GM21515 (cell line): ENCODE measurements at regions not wholly inside any gene's neighbourhood (a gene's known extent, or its start where the extent isn't known, plus 50 kb on each side); places are given as distances from the start of the nearest gene placed in this dataset.
"Not testable (repeated sequence)": the region's sequence is repeated elsewhere in the genome, so short reads cannot be mapped to it uniquely, and the experiment has no call there.

Experiments used
- ATAC-seq: cut with Tn5 transposase; IDR thresholded peaks from one replicate; pipeline ENCODE4 v1.9.1; 2021; ENCODE audit not compliant: unreplicated experiment

DNA sequence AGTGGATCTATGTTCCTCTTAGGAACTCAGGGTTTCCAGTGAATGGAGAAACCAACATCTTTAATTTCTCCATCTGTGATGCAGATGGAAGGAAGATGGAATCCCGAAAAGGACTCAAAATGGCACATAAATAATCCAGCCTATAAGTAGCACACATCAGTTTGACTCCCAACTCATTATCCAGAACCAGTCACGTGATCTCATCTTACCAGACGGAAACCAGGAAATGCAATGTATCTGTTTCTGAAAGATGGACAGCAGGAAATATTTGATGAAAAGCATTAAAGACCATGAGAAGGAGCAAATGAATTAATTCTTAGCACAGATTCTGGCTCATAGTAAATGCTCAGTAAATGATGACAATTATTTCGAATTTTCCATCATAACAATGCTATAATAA, 443.1 kb upstream of the FMR1 start:
- no peak for ATAC-seq

DNA sequence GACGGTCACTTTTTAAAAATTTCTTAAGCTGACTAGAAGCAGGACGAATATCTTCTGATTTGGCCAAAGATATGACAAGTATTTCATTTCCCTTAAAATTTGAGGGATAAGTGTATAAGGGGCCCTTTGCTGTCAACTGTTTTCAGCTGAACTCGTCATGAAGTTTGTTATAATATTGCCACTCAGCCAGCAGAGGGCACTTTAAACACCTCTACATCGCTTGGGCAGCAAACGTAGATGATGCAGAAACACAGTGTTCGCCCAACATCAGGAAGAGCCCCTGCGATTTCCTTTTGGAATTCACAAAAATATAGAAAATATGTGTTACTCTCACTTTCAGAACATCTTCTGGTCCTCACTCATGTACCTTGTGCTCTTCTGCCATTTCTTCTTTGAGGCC, 435.7 kb upstream of the FMR1 start:
- ATAC-seq = no peak

DNA sequence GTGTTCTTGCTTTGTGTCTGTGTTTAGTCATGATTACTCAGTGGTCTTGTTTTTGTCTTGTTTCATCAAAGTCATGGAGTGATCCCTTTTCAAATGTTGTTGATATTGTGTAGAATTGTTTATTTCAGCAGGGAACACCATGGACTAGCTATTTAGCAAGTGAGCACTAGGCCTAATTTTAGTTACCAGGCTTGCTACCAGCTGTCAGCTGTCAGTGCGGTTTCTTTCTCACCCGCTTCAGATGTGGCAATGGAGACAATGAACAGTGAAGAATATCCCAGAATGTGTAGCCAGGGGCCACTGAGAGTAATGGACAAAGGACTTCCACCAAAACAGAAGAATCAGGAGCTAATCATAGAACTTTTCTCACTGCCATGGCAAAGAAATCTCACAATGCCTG, 432.8 kb upstream of the FMR1 start:
- ATAC-seq = no peak

DNA sequence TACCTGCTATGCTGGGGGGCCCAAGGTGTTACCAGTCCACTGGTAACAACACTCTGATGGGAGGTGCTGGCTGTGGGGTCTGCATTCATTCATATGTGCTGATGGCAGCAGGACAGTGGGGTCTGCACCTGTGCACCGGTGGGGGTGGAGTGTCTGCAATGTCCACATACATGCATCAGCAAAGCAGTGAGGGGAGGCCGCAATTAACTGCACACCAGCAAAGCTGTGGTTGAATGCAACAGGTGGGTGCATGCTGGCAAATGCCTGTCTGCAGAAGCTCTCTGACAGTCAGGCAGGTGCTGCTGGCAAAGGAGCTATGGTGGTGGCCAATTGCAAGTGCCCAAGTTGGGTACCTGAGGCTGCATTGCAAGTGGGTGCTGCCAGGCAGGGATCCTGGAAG, 426.5 kb upstream of the FMR1 start:
- ATAC-seq = no peak

DNA sequence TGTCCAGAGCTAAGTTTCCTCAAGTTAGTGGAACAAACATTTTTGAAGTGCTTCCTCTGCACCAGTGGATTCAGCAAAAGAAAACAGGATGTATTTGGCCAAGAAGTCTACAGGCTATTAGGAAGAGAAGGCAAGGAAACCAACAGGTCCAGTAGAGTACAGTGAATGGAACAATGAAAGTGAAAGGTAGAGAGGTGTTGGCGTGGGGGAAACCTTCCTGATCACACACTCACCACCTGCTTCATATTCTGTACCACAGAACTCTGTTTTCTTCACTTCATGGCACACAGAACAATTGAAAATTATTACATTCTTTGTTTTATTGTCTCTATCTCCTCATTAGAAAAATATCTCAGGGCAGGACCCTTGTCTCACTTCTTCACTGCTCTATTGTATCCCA, 417.4 kb upstream of the FMR1 start:
- no peak for ATAC-seq

DNA sequence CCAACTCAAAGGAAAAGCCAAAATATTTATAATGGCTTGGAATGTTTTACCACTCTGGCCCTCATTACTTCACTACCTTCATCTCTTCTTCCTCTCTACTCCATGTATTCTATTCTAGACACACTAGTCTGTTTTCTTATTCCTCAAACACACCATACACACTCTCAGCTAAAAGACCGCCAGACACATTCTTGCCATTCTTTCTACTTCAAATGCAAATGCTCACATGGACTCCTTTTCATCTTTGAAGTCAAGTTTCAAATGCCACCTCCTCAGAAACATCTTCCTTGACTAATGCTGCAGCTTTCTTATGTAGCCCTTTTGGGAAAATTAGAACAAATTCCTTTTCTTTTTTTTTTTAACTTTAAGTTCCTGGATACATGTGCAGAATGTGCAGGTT, 412.9 kb upstream of the FMR1 start:
- ATAC-seq = no peak

DNA sequence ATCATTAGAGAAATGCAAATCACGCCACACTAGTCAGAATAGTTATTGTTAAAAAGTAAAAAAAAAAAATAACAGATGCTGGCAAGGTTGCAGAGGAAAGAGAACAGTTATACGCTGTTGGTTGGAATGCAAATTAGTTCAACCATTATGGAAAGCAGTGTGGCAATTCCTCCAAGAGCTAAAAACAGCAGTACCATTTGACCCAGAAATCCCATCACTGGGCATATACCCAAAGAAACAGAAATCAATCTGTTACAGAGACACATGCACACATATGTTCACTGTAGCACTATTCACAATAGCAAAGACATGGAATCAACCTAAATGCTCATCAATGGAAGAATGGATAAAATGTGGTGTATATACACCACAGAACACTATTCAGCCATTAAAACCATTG, 388.7 kb upstream of the FMR1 start:
- ATAC-seq = no peak

DNA sequence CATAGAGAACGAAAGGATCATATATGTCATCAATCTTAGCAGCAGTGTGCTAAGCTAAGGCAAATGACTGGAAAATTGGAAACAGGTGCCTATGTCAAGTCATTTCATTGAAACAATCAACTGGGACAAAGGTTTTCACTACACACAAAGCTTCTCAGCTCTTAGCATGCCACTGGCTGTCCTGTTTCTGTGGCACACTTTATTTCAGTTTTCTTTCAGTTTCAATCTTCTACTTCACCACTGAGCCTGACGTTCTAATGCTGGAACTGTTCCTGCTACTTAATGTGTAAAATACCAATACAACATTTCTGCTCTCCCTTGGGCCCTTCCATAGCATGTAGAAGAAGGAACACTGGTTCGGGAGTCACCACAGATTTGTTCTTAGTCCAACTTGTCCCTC, 378.3 kb upstream of the FMR1 start:
- no peak for ATAC-seq

DNA sequence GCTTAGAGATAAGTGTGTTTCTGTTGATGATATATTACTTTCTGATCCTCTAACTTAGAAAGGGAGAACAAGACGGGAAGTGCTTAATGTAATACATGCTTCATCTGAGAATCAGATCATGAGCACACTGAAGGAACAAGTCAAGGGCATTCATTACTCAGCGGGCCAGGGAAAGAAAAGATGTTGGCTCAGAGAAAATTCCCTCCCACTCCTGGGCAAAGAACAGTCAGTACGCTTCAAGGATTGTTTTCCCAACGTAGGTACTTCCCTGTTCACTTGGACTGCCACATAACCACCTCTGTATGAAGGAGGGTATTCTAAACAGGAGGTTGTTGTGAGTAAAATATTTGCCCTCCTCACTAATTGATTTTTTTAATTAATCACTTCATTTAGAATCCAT, 374.5 kb upstream of the FMR1 start:
- ATAC-seq = no peak

DNA sequence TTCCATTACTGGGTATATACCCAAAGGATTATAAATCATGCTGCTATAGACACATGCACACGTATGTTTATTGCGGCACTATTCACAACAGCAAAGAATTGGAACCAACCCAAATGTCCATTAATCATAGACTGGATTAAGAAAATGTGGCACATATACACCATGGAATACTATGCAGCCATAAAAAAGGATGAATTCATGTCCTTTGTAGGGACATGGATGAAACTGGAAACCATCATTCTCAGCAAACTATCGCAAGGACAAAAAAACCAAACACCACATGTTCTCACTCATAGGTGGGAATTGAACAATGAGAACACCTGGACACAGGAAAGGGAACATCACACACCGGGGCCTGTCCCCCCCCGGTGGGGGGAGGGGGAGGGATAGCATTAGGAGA, 363.7 kb upstream of the FMR1 start:
- ATAC-seq = not testable (repeated sequence)

DNA sequence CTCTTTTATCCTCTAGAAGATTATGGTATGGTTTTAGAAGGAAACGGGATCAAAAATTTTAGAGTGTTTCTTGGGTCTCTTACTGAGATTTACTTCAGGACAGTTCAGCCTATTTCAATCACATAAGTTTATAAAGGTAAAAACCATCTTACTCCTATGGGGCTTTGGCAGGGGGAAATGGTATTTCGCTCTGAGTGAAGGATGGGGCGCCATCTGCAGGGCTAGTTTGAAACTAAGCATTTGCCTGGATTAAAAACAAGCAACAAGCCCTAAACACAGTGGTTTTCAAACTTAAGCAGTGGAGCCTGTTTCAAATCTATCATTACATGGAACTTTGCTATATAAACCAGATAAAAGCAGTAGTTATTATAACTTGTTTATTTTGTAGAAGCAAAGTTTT, 361.5 kb upstream of the FMR1 start:
- ATAC-seq = no peak

DNA sequence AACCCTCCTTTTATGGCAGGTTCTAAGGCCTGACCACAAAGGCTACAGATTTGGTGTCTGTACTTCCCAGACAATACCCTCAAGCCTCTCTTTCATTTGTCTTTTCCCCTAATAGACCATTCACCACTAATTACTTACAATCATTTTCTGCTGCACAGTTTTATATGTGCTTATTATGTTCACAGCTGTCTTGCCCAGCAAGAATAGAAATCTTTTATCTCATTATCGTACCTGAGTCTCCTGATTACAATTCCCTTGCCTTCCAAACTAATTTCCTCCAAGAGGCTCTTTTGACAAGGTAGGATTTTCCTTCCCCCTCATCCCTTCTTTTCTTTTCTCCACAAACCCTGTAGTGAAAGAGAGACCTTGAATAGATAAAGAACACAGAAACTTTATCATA, 352.5 kb upstream of the FMR1 start:
- ATAC-seq = no peak

DNA sequence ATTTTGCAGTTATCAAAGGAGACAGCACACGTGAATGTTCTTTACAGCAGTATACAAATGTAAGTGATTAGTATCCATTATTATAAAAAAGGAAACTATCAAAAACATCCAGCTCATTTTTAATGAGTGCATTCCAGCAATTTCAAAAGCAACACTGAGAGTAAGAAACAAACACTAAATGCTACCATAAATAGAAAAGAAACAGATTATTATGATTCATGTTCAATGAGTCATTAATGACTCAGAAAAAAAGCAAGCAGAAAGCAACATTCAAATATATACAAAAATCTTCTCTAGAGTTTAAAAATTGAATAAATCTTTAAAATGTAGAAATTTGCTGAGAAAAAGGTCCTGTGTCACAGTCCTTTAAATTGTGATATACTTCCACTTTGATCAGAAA, 346.5 kb upstream of the FMR1 start:
- no peak for ATAC-seq

DNA sequence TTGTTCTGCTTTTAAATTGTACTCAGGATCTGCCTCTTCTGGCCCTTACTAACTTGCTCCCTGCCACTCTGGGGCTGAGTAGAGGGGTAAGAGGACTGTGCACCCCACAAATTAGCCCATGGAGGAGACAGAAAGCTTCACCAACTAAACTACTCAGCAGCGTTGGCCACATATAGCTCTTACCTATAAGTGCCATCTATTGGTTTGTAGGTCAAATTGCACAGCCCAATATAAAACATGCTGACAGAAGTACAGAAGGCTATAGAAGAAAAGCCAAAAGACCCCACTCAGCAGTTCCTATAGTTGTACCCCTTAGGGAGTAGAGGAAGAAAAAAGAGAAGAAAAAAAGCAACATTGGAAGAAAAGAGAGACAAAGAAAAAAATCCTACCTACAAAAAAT, 341.2 kb upstream of the FMR1 start:
- no peak for ATAC-seq

DNA sequence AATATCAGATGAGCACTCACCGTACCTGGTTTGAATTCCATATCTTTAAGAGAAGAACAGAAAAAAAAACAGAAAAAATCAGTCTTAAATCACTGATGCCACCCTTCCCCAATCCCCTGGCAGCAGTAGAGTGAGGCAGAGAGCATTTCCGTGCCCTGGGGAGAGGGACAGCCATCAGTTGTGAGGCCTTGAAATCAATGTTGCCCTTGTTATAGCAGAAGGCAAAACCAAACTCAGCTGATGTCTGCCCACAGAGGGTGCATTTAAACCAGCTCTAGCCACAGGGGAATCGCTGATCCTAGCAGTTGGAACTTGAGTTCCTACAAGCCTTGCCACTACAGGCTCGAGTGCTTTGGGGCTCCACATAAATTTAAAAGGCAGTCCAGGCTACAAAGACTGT, 338.5 kb upstream of the FMR1 start:
- ATAC-seq = no peak

DNA sequence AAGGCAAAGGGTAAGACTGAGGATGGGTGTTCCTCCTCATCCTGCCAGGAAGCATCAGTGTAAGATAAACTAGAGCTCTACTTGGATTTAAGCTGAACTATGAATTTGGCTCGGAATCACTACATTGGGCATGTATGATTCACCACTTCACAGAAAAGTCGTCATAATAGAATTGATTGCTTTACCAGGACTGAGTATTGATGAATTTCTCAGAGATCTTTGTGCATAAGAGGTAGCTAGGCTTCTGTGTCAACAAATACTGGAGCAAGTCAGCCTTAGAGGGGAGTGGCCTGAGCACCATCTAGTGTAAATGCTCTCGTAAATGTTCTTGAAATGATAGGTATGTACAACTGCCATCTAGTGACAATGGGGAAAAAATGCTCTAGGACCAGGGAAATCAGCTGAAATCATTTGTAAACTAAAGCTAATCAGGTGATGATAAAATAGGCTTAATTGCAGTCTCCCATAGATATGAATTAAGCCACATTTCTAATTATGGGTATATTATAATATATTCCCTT, 309.5 kb upstream of the FMR1 start:
- ATAC-seq = no peak

DNA sequence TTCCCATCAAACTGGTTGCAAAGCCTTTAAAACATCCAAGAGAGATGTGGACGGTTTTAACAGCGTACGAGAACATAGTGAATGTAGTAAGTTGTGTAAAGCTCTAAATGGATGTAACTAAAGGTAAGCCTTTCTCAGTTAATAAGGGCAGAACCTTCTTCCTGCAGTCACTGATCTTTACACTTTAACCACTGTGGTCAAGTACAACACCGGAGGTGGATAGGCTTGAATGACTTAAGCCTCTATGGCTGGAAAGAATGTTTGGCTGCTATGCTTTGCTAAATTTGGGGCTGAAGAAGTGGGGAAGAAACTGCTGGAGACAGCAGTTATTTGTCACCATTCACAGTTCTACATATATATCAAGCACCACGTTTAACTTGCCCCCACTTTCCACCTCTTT, 285.1 kb upstream of the FMR1 start:
- ATAC-seq = no peak

DNA sequence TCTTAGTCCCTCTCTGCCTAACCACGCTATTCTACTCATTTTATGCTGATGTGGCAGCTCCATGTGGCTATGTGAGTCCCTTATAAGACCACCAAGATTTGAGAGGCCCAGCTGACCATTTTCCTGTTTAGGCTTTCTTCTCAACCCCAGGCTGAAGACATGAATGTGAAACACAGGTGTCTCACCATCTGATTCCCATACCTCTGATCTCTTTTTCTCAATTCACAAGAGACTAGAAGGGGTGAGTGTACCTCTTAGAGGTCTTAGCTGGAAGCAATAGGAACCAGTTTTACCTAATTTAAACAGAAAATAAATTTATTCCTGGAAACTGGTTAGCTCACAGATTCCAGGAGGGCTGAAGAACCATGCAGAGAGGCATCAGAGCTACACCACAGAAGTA, 276.5 kb upstream of the FMR1 start:
- no peak for ATAC-seq

DNA sequence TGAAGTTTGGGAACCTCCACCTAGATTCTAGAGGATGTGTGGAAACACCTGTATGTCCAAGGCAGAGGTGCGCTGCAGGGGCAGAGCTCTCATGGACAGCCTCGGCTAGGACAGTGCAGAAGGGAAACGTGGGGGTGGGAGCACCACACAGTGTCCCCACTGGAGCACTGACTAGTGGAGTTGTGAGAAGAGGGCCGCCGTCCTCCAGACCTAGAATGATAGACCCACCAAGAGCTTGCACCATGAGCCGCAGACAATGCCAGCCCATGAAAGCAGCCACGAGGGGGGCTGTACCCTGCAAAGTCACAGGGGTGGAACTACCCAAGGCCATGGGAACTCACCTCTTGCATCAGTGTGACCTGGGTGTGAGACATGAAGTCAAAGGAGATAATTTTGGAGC, 274.5 kb upstream of the FMR1 start:
- no peak for ATAC-seq

DNA sequence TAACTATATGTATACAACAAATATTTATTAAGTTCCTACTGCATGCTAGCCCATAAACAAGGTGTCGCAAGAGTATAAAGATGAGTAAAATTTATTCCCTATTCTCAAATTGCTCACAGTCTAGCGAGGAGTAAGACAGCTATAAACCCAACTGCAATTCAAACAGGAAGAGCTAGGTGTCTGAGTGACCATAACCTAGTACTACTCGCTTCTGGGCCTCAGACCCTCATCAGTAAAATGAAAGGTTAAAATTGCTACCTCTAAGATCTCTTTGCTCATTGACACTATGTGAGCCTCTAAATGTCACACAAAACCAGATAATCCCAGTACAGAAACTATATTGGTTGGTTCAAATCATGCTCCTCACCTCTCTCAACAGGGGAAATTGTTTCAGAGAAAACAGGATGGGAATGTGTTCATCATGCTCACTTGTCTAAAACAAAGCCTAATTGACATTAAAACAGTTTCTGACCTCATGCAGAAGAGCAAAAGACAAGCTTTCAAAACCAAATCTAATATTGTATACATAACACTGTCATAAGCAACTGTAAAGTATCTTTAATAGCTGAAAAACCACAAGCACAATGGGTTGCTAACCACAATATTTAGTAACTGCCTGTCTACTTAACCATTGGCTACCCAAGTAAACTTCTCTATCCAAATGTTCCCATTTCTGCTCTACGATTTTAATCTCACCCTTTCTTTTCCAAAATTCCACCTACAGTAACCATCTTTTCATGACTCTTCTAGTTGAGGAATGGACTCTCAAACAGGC, 264.6 kb upstream of the FMR1 start:
- no peak for ATAC-seq

DNA sequence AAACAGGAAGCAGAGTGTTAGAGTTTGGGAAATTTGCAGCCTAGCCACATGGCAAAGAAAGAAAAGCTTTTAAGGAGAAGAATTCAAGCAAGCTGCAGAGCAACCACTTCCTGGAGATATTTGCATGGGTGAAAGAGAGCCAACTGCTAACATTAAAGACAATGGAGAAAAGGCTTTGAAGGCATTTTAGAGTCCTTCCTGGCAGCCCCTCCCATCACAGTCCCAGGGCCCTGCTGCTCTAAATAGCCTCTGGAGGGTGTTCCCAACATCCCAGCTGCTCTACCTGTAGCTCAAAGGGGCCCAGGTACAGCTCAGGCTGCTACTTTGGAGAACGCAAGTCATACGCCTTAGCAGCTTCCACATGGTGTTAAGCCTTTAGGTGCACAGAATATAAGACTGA, 235.9 kb upstream of the FMR1 start:
- no peak for ATAC-seq

DNA sequence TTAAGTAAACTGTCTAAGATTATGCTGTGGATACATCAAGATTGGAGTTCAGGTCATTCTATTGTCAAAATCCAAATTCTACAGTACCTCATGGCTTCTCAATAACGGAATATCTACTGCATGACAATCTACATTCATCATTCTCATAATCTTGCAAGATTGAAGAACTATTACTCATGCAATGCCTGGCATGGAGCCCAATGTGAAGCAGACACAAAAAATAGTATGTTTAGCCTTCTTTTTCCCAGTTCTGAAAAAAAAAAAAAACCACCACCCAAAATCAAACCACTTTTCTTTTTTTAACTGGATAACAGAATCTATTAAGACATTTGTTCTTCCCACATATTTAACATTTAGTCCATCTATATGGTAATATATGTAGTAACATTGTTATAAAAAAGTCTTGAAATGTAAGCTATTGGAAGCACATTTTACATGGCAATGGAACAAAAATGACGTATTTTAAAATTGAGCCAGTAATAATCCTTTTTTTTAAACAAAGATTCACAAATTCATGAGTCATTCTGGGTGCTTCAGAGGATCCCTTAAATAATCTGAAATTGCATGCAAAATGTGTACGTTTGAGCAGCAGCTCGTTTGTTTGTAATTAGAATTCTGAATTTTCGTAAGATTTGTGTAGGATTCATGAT, 232.2 kb upstream of the FMR1 start:
- ATAC-seq = no peak

DNA sequence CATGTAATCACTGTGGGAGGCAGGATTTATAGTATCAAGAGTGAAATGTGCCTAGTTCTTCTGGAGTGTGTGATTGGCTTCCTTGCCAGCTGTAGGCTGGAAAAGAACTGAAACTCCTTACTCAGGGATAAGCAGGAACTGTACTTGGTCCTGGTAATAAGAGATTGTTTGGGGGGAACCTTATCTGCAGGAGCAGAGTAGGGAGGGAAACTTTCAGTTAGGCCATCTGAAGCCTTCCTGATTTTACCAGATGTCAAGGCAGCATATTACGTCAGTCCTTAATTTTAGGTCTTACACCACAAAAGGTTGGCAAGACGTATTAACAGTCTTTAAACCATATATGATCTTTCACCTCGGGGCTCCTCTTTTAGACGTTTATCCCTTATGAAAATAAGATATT, 231.5 kb upstream of the FMR1 start:
- no peak for ATAC-seq
